GM10266 (cell line): ENCODE measurements at regions not wholly inside any gene's neighbourhood (a gene's known extent, or its start where the extent isn't known, plus 50 kb on each side); places are given as distances from the start of the nearest gene placed in this dataset.

Experiments
- DNase-seq: peaks from one replicate; pipeline ENCODE4 v3.0.0; 2012; ENCODE audit errors: extremely low spot score
- TF ChIP-seq, protein P1 (sequence below): IDR thresholded peaks from 2 replicates; pipeline ENCODE4 v1.5.1; 2012; ENCODE audit warnings: mild to moderate bottlenecking, low read depth; ENCODE audit not compliant: control insufficient read depth, insufficient read depth; ENCODE audit errors: missing control alignments

DNA sequence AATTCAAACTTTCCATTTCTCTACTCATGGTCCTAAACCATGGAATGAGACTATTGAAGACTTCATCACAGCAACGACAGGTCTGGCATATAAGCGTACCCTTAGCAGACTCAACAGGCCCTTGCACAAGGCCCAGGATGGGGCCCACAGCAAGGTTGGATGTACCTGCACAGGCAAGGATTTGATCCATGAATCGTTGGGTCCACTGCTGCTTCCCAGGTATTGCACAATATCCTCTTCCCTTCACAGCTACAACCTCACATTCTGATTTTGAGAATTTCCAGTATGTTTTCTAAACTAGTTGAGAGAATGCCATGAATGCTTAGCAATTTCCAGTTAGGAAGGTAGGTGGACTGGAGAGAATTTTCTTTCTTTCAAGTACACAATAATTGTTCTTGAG is 515.8 kb downstream of the SUCLG1 start:
- TF ChIP-seq, protein P1, sequence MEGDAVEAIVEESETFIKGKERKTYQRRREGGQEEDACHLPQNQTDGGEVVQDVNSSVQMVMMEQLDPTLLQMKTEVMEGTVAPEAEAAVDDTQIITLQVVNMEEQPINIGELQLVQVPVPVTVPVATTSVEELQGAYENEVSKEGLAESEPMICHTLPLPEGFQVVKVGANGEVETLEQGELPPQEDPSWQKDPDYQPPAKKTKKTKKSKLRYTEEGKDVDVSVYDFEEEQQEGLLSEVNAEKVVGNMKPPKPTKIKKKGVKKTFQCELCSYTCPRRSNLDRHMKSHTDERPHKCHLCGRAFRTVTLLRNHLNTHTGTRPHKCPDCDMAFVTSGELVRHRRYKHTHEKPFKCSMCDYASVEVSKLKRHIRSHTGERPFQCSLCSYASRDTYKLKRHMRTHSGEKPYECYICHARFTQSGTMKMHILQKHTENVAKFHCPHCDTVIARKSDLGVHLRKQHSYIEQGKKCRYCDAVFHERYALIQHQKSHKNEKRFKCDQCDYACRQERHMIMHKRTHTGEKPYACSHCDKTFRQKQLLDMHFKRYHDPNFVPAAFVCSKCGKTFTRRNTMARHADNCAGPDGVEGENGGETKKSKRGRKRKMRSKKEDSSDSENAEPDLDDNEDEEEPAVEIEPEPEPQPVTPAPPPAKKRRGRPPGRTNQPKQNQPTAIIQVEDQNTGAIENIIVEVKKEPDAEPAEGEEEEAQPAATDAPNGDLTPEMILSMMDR: no peak
- no peak for DNase-seq

DNA sequence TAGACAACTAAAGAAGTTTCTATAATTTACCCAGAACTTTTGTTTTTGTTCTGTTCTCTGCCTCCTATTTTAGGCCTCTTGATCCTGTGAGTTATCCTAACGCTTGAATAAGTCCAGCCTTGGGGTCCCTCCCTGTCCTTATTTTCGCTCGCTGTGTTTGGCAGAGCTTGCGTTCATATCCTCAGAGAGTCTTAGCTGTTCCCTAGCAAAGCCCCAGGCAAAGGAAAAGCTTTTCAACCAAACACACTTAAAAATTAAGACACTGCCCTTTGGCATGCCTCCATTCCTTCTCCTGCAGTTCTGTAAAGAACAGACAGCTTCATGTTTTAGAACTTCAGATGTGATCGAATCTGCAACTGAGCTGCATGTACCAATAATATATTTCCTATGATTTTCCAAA is 517.2 kb downstream of the SUCLG1 start:
- no peak for DNase-seq
- TF ChIP-seq, protein P1: no peak

DNA sequence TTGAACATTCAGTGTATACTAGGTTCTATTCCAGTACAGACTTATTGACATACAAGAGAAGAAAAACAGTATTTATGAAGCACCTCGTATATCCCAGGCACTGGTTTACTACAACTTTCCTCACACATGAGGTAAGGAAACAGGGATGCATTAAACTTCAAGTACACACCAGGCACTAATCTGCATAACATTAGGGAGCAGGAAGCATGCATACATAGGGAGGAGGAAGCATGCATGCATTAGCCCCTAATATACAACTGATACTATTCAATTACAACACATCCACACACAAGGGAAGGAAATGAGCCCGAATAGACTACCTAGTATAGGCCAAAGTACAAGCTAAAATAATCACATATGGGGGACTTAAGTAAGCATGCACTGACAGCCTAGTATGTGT is 525.3 kb downstream of the SUCLG1 start:
- TF ChIP-seq, protein P1: no peak
- no peak for DNase-seq

DNA sequence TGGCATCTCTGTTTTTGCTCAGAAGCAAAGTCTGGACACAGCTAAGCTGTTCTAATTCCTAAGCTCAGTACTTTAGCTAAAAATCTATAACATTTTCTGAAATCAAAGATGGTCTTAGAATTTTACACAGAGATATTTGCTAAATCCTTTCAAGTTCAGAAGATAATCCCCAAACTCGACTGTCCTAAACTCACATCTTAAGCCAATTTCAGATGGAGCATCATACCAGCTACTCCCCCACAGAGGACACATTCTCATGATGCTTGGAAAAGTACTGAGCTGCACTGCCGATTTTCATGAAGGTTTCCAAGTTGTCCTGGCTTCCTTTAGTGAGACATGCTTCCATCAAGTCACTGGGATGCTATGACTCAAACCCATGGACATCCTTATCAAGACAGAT is 535.5 kb downstream of the SUCLG1 start:
- no peak for DNase-seq
- TF ChIP-seq, protein P1: no peak

DNA sequence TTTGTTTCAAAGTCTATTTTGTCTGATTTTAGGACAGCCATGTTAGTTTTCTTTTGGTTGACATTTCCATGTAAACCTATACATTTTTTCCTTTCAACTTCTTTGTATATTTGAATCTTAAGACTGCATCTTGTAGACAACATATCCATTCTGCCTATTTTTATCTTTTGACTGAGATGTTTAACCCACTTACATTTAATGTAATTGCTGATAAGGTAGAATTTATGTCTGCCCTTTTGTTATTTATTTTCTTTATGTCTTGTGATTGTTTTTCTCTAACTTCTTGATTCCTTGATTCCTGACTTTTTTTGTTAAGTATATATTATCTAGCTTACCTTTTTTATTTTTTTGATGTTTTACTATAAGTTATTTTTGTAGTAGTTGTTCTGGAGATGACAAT is 542.5 kb downstream of the SUCLG1 start:
- DNase-seq: no peak
- TF ChIP-seq, protein P1: no peak

DNA sequence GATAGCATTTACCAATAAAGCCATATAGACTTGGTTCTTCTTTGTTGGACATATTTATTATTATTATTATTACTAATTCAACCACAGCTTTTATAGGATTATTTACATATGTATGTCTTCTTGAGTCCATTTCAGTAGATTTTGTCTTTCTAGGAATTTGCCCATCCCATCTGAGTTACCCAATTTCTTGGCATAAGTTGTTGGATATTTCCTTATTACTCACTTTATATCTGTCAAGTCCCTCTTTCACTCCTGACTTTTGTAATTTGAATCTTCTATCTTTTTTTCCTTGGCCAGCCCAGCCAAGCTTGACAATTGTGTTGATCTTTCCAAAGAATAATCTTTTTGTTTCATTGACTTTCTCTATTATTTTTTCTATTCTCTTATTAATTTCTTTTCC is 543.7 kb downstream of the SUCLG1 start:
- TF ChIP-seq, protein P1: no peak
- no peak for DNase-seq

DNA sequence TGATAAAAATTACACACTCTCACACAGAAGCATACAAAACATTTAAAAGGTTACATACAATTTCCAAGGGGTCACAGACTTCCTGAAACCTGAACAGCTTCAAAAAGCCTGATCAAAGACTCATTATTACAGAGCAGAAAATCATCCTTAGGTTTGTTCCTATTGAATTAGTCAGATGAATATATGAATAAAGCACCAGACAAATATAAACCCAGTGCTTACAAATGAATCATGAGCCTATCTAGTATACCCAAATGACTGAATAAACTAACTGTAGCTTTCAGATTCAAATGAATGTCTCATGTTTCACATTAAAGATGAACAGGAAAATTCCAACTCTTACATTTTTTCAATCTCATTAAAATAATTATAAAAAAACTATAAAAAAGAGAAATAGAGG is 550.3 kb downstream of the SUCLG1 start:
- no peak for DNase-seq
- TF ChIP-seq, protein P1: no peak
